NCI-H2227 (cell line): ENCODE measurements at regions not wholly inside any gene's neighbourhood (a gene's known extent, or its start where the extent isn't known, plus 50 kb on each side); places are given as distances from the start of the nearest gene placed in this dataset.

Experiments
- DNase-seq: peaks from one replicate; lab custom pipeline; 2025; ENCODE audit not compliant: unreplicated experiment; lab: John Stamatoyannopoulos, UW

DNA sequence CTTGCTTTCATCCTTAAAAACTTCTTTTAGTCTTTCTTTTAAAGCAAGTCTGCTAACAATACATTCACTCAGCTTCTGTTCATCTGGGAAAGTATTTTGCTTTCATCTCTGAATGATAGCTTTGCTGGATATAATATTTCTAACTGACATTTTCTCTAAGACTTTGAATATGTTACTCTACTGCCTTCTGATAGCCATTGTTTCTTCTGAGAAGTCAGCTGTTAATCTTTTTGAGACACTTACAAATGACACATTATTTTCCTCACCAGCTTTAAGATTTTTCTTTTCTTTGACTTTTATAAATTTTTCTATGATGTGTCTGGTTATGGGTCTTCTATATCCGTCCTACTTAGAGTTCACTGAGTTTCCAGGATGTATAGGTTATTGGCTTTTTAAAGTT, 643.1 kb downstream of the KCNA4 start:
- no peak for DNase-seq

DNA sequence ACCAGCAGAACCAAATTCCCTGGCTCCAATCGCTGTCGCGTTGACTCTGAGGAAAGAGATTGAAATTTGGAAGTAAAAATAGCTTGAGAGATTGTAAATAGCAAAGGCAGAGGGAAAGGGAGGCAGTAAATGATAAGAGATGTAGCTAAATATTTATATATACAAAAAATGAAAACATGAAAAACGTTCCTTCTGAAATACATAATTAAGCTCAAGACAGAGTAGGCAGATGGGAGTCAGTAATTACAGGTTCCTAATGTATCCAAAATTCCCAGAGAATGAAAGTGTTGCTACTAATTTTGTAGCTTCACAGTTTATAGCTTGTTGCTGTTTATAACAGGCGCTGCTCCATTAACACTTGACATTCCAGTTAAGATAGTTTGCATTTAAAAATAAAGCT, 648.7 kb downstream of the KCNA4 start:
- DNase-seq, result no peak

DNA sequence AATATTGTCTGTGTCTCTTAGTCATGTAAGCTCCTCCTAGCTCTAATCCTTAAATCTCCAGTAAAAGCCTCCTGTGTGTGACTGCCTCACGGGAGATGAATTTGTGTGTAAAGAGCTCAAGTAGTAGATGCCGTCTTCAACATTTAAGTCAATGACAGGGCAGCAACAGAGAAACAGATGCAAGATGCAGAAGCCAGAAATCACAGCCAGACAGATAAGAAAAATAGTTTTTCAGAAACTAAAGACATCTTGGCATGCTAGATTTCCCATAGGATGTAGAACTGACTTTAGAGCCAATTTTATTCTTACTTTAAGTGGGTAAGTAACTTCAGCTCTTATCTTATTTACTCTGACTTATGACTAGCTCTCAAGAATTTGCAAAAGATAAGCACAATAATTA, 652.8 kb downstream of the KCNA4 start:
- DNase-seq, result no peak

DNA sequence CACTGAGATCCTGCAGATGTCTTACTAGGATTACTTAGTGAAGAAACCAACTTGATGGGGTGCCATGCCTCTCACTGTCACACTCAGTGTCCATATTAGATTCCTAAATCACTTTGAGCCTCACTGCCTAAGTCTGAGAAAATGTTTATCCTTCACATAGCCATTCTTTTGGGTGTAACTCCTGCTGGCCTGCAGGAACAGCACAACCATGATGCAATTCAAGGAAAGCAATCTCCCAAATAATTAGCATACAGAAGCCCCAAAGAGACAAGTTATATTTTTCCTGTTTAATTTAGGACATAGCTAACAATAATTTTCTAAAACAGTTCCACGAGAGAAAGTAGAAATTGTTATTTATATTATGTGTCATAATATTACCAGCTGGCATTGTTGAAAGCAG, 655.5 kb downstream of the KCNA4 start:
- DNase-seq, result no peak

DNA sequence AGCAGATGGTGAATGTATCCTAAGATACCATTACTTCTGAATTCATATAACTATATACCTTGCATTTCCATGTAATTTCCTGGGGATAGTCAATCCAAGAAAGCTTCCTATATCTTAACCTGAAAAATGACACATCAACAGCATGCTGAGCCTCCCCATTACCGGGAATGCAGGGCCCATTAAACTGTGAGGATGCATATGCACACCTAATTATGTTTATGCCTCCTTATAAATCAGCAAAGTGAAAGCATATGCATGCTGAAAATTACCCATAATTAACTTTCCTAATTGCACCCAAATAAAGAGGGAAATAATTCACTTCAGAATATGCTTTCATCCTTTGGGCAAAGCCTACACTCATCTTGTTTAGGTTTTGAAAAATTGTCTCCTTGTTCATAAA, 663.0 kb downstream of the KCNA4 start:
- no peak for DNase-seq

DNA sequence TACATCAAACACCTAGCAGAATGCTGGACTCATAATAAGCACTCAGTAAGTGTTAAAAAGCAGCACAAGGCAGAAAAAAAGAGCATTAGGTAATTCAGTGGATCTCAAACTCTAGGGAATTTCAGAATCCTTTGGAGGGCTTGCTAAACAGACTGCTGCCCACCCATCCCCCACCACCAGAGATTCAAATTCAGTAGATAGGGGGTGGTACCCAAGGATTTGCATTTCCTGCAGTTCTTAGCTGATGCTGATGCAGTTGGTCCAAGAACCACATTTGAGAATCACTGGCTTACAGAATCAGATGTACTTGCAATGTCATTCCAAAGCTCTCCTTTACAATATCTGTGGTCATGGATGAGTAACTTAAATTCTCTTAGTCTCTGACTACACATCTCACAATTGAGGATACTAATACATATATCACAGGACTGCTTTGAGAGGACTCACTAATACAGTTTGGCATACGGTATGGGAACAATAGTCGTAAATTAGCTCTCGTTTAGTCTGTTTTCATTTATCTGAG, 664.5 kb downstream of the KCNA4 start:
- DNase-seq, result no peak

DNA sequence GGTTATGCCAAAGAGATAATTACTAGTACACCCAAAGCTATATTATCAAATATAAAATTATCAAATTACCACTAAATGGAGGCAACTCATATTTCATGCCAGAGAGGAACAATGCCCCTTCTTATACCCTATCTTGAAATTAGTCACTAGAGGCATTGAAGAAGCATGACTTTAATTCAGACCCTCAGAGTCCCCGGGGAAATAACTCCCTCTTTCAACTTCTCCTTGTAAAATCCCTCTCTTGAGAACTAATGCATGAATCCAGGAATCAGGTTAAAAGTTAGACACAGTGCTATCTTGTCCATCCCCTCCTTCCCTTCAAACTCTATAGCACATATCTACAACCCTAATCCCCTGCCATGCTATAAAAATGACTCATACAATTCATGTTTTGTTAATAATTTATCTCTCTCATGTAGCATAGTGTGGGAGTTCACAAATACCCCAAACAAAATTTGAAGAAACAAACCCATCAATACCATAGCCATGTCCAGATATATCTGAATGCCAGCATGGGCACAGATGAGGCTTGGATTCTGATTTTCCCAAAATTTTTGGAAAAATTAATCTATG, 665.4 kb downstream of the KCNA4 start:
- DNase-seq, result no peak

DNA sequence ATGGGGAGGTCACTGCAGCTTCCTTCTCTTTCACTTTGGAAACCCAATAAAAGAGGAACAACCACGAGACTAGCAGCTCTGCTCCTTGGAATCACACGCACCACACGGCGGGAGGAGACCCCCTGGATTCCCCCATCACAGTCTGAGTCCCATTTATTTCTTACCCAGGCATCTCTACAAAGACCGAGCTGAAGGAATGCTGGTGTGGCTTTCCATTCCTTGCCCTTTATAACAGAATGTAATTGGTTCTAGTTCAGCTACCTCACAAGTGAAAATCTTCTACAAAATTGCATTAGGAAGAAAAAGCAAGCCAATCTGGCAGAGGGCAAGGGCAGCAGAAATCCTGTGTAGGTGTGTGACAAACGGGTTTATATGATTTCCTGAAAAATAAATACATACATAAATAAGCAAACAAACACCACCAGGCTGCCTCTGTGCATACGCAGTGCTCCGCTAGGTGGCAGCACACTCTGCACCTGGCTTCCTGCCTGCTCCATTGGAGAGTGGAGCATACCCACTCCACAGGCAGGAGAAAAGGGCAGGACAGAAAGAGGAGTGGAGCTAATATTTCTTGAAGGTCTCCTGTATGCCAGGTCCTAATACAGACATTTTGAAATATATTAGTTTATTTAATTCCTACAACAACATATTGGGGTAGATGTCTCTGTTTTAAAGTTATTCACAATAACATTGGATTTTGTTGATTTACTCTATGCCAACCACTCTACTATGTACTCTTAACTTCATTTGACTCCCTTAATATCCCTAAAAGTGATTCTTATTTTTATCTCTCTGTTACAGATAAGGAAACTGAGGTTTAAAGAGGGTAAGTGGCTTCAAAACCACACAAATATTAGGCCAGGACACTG, 673.1 kb downstream of the KCNA4 start:
- no peak for DNase-seq

DNA sequence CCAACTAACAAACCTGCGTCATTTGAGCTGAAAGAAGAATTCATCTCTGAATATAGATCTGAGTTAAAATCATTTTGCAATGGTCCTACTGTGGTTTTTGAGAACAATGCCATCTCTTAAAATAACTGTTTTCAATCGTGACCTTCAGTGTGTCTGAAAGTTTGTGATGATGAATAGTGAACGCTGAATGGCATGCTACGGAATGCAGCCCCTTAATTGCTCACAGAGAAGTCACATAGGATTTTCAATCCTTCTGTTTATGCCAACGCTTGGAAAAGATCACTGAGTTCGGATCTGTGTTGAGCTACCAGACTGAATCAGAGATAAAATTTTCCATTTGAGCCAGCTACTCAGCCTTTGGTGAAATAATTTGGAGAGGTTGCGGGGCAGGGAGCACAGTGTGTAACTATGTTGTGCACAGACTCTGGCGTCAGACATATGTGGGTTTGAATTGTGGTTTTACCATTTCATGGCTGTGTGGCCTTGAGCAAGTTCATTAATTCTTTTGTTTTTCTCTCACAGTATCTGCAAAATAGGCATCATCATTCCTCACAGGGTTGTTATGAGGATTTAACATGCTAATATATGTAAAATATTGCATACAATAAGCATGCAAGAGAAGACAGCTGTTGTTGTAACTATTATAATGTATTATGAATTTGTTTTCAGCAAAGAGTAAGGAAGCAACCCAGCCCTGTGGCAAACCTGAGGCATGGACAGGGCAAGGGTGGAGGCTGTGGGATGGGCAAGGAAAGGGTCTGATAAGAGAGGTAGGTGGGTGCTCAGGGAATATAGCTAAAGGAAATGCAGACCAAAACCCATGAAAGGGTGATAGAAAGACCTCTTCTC, 679.9 kb downstream of the KCNA4 start:
- DNase-seq, result no peak

DNA sequence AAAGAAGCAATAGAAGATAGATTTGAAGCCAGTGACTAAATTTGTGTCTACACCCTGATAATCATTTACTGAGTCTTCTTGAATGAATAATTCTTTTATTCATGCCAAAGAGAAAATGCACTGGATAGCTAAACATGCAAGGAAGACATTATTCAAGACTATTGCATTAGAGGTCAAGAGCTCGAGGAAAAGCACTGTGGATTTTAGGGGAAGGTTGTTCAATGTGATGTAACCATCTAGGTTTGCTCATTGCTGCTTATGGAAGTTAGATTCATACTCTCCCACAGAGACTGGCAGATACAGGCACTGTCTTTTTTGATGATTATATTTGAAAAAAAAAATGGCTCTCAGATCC, 682.1 kb downstream of the KCNA4 start:
- DNase-seq, result no peak

DNA sequence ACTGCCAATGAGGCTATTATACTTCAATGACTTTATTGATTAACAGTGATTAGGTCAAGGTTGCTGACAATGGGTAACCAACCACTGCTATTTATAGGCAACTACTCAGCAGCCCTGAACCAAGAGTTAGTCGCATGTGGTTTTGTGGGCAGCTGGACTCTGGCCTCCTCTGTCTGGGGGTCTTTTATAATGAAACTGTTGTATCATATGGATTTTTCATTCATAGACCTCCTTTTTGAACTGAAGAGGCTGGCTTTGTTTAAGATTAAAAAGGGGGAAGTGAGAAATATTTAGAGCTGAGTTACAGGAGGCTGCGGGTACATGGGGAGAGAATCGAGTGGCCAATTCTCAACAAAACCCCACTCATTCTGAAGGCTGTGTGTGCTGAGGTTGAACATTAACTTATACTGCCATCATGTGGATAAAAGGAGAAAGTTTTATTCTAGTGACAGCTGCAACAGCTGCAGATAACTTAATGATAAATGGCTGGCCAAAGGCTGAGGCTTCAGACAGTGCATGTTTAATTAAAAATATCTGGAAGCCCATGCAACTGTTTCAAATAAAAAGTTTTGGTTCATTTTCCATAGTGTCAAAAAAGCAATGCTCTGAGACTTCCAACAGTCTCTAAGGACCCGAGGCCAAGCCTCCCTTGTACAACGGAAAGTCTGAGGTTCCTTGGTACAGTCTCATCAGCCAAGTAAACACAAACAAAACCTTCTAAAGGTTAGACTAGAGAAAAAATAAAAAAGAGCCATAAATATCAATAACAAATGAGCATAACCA, 682.6 kb downstream of the KCNA4 start:
- no peak for DNase-seq

DNA sequence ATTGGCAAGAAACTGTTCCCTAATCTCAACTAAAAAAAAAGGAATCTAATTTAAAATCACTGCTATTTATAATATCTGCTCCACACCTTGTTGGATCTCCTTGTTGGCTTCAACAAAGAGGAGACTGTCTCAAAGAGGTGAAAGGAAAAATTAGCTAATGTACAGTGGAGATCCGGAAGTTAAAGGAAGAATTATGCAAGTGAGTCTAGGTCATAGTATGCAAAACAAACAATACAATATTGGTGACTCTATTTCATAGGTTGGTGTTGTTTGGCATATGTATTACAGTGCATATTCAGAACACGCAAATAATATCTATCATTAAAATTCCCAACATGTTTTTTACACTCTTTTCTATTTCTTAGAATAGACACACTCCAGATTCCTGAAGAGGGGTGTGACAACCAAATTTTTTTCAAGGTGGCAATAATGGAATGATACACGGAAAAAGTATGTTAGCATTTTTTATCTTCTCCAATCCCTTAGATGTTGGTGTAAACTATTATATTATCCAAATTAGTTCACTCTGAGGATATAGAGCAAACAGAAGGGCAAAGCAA, 685.3 kb downstream of the KCNA4 start:
- no peak for DNase-seq

DNA sequence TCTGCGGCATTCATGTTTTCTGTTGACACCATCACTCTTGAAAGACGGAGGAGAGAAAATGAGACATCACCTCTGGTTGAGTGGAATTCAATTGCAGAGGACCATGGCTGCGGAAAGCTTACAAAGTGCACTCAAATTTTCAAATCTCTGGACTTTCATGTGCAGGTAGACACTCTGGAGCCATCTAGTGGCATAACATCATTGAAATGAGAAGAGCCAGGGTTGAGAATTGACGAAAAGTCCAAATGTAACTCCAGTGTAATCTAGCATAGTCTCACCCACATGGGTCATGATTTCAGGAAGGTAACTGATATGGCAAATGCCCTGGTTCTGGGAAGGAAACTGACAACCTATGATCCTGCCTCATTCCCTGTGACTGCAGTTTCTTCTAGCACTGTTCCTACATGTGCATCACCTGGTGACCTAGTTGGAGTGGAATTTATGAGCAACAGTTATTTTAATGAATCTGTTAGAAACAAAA, 687.8 kb downstream of the KCNA4 start:
- DNase-seq, result no peak

DNA sequence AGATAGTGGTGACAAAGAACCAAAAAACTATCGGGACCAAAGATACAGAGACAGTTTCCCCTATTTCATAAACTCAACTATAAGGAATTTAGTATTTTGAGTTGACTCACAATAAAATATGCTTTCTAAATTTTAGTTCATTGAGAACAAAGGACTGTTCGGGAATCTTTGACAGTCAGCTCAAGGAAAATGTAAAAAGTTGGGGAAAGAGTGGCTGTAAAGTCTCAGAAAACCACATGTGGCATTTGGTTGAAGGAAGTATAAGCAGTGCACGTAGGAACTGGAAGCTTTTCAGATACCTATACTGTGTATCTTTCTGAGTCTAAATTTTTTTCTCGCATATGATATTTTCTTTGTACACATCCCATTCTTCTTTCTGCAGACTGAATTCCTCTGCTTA, 688.9 kb downstream of the KCNA4 start:
- no peak for DNase-seq

DNA sequence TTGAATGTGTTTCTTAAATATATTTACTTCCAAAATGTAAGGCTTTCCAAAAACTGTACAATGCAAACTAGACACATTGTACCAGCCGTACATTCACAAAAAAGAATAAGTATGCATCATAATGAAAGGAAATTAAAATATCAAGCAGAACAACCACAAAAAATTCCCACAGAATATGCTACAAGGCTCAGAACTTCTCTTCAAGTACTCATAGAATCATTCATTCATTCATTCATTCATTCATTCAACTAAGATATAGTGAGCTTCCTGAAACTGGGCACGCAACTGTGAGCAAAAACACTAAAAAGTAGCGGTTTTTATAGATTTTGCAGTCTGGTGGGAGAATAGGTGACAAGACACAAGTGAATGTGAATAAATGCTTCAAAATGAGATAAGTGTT, 690.1 kb downstream of the KCNA4 start:
- no peak for DNase-seq

DNA sequence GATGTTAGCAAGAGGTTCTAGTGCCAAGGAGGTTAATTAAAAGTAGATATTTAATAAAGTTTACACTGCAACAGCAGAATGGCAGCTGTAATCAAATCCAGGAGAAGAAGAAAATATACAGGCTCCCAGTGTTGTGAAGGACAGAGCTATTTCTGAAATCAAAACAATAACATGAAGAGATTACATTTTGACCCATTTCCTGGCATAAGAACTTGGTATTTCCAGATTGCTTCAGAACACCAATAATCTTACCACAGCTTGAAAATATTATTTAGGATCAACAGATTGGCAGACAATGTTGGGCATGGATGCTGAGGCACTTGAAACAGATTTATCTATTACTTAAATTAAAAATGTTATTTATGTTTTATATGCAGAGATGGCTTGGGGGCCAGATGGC, 692.5 kb downstream of the KCNA4 start:
- DNase-seq, result no peak

DNA sequence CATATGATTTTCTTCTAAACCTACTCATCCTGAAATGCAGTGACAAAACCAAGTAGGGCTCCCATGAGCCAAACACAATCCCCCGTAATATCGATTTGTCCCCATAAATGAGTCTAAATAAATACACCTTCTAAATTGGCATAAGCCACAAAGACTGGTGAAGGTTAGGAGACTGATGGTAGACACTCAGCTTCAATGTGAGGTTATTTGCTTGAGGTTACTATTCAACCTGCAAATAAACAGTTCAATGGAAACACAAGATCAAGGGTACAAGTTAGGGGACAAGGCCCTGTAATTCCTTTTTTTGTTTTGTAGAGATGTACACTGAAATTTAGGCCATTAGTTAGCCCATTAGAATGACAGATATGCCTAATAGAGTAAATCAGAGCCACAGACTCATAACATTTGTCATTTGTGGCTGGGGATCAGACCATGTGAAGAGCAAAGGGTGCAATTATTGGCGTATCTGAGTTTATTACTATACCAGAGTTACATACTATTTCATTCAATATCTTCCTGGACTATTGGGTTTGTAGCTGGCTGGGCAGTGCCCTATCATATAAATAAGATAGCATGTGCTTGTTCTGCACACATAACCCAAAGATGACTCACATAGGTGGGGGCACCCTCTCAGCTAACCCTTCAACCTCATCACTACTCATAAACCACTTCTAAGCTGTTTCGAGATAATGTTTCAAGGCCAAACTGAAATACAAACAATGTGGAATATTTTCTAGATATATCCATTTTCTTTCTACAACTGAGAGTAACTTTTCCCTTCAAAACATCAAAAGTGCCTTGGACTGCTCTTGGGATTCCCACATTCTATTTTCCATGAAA, 695.3 kb downstream of the KCNA4 start:
- no peak for DNase-seq

DNA sequence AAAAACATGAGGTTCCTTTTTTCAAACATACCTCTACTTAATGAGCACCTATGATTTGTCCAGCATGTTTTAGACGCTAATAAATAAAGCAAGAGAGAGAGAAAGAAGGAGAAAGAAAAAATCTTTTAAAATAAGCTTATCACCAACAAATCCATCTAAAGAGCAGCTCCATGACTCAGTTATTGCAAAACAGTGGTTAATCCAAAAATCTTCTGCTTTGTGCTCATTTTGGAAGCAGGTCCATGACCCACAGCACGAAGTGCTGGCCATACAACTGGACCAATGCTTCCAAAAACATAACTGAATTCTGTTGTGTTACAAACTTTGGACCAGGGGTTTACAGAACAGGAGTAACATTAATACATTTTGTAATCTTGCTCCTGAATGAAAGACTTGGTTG, 696.6 kb downstream of the KCNA4 start:
- DNase-seq, result no peak

DNA sequence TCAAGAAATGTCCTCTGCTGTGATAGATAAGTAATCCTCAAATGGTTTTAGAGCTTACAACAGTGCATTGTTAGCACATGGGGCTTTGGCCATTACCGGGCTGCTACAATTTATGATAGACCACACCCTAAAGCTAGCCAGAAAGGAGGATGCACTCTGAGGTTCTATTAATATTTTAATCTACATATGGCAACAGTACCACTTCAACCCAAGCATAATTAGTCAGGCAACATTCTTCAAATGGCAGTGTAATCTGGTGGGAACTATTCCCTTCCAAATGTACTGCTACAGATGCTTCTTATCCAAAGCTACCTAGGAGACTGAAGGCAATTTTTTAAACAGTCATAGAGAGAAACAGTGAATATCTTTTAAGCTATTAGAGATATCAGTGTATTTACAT, 697.6 kb downstream of the KCNA4 start:
- no peak for DNase-seq
